GM06990 (cell line): ENCODE measurements at regions not wholly inside any gene's neighbourhood (a gene's known extent, or its start where the extent isn't known, plus 50 kb on each side); places are given as distances from the start of the nearest gene placed in this dataset.

Source experiments
- DNase-seq: peaks from one replicate; pipeline ENCODE4 v3.0.0-alpha.2; 2011; ENCODE audit not compliant: insufficient read length; ENCODE audit errors: extremely low read depth
- H3K27me3 ChIP-seq: replicated peaks from 2 replicates; pipeline ENCODE4 v1.6.0; 2011; ENCODE audit warnings: low read length; ENCODE audit not compliant: control insufficient read depth, insufficient read depth
- H3K36me3 ChIP-seq: 2 replicates; pipeline ENCODE4 v1.5.1; 2011; ENCODE audit warnings: low read length; ENCODE audit not compliant: control insufficient read depth, insufficient read depth
- H3K4me3 ChIP-seq: replicated peaks from 2 replicates; pipeline ENCODE4 v1.5.1; 2011; ENCODE audit warnings: low read depth, mild to moderate bottlenecking, control low read depth, low read length
- CTCF ChIP-seq: IDR thresholded peaks from 2 replicates; pipeline ENCODE4 v1.5.1; 2011; ENCODE audit warnings: low read length, control low read depth, mild to moderate bottlenecking, inconsistent platforms; ENCODE audit not compliant: insufficient read depth, poor library complexity, severe bottlenecking

DNA sequence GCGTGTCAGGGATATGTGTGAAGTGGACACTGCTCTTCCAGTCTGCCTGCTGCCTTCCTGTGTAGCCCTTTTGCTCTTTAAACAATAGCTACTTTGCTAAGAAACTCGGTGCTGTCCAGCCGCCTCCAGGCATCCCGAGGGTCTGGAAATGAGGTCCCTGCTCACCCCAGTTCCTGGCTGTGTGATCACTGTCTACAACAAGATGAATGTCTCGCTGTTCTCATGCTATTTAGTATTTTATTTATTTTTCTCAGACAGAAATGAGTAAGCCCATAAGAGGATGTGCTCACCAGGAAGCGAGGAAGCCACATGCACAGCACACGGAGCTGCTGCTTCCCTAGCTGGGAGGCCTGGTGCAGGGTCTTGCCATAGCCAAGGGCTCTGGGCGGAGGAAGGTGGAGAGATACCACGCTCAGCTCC, 167.0 kb upstream of the PITRM1 start:
- H3K36me3 ChIP-seq = no peaks in the 10 kb centered on the region
- H3K4me3 ChIP-seq = no peak overlapping the region
- DNase-seq = no peak
- TF ChIP-seq CTCF = no peak
- H3K27me3 ChIP-seq = no peaks in the 10 kb centered on the region

DNA sequence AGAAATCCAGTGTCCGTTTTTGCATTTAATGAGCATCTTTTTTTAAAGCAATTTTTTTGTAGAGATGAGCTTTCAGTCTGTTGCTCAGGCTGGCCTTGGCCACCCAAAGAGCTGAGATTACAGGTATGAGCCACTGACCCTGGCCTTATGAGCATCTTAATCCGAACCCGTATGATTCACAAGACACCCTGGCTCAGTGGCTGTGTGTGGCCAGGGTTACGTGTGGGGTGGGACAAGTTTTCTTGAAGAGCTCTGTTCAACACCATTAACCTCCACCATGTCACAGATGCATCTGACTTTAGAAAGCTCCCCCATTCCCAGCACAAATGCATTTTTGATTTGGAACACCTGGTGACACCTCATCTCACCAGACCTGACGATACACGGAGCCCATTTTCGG, 166.5 kb upstream of the PITRM1 start:
- no peak for DNase-seq
- H3K4me3 ChIP-seq = no peak overlapping the region
- no peaks in the 10 kb centered on the region for H3K27me3 ChIP-seq
- no peaks in the 10 kb centered on the region for H3K36me3 ChIP-seq
- no peak for TF ChIP-seq CTCF

DNA sequence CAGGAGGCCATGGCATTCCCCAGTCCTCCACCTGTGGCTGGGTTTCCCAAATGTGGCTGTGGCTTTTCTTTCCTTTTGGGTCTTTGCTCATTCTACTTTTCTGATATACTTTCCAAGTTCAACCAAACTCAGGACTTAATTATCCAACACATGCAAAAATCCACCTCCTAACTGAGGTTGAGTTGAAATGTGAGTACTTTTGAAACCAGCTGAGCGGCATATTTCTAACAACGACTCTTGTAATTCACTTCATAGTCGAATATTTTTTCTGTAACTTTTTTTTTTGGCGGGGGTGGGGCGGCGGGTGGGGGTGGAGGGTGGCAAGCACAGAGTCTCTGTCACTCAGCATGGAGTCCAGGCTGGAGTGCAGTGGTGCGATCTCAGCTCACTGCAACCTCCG, 165.2 kb upstream of the PITRM1 start:
- no peak for DNase-seq
- no peak for TF ChIP-seq CTCF
- H3K4me3 ChIP-seq = no peak overlapping the region
- no peaks in the 10 kb centered on the region for H3K36me3 ChIP-seq
- H3K27me3 ChIP-seq = no peaks in the 10 kb centered on the region

DNA sequence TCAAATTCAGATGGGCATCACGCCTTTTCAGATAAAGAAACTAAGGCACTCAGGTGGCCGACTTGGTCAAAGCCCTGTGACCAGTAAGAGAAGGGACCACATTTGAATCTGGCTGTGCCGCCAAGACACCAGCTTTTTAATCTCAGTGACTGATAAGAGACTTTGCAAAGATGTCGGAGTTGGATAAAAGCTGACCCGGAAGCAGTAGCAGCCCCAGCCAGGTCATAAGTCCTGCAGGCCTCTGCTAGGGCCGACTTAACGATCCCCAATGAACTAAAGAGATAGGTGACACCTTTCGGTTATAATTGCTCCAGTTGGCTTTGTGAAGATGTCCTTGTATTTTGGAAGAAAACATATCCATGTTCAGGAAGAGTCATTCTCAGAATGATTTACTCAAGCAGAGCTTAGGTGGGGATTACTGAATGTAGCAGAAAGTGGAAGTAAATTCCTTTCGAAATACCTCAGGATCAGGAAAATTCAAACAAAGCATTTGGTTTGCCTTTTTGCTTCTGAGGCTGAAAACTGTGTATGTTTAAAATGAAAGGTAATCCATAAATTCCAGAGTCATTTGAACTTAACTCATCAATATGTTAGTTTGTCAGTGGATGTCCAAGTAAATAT, 164.2 kb upstream of the PITRM1 start:
- Histone ChIP-seq H3K27me3 (no peaks in the 10 kb centered on the region; the same call in 1 of the 2 replicates), H3K4me3 (no peak overlapping the region), H3K36me3 (no peaks in the 10 kb centered on the region)
- DNase-seq = no peak
- TF ChIP-seq CTCF = no peak

GRCh38 chr10:3333426-3333825, 160.8 kb upstream of the PITRM1 start:
- no peaks in the 10 kb centered on the region for H3K36me3 ChIP-seq
- TF ChIP-seq CTCF = no peak
- DNase-seq = no peak
- H3K27me3 ChIP-seq = no peaks in the 10 kb centered on the region; the same call in 1 of the 2 replicates
- H3K4me3 ChIP-seq = no peak overlapping the region
